Nephron (organoid): ENCODE measurements at regions not wholly inside any gene's neighbourhood (a gene's known extent, or its start where the extent isn't known, plus 50 kb on each side); places are given as distances from the start of the nearest gene placed in this dataset.

Source experiments
- H3K27ac Mint-ChIP-seq, 3 experiments: 2 replicates each; pipeline ENCODE4 v1.8.0; 2020; ENCODE audit warnings: mixed read lengths in 3 of 3, mild to moderate bottlenecking in 2 of 3, moderate library complexity in 1 of 3
- H3K27me3 Mint-ChIP-seq: 2 replicates; pipeline ENCODE4 v1.8.0; 2021; ENCODE audit warnings: low read depth, mild to moderate bottlenecking, moderate library complexity, mixed read lengths
- H3K36me3 Mint-ChIP-seq: 2 replicates; pipeline ENCODE4 v1.8.0; 2020; ENCODE audit warnings: low read depth, mixed read lengths
- H3K4me1 Mint-ChIP-seq: 2 replicates; pipeline ENCODE4 v1.8.0; 2020; ENCODE audit warnings: mixed read lengths
- H3K4me3 Mint-ChIP-seq, 3 experiments: 2 replicates each; pipeline ENCODE4 v1.8.0; 2020; ENCODE audit warnings: mild to moderate bottlenecking in 3 of 3, mixed read lengths in 3 of 3, moderate library complexity in 2 of 3
- H3K9me3 Mint-ChIP-seq: 2 replicates; pipeline ENCODE4 v1.8.0; 2020; ENCODE audit warnings: mixed read lengths
- TF ChIP-seq, protein P1 (sequence below), 3 experiments: fragments of 200-600 bp; sonication (generic); IDR thresholded peaks; one replicate each; pipeline ENCODE4 v1.5.0; 2021; ENCODE audit warnings: antibody characterized with exemption in 3 of 3; ENCODE audit not compliant: unreplicated experiment in 3 of 3

DNA sequence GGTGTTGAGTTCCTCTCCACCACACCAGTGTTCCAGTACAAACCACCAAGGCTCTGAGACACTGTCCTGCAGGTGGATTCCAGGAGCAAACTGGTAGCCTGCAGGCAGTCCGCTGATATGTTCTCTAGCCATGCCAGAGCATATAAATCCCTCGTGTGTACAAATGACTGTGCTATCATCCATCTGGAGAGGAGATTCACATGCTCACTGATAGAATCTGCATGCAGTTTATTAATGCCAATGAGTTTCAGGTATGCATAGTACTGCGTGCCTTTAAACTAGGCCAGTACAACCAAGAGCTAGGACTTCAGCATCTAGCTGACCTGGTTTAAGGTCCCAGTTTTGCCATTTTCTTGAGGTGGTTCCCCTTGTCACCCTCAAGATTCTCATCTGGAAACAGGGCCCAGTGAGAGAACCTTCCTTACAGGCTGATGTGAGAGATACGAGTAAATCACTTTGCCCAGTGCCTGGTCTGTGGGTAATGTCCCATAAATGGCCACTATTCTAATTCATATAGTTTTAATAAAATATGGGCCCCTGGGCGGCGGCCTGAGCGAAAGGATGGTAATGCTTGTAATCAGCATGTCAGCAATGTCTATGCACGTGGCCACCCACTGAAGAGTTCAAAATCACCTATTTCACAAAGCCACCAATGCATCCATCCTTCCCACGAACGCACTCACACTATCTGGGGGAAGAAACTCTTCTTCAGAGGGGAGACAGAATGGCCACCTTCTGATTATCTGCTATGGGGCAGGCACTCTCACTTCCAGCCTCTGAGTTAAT is 268.0 kb upstream of the ZMIZ1 start:
- Mint-ChIP-seq H3K27ac (peak overlapping the region in 2 of 3 experiments; percentile 89 to 97), H3K36me3 (no peaks in the 10 kb centered on the region)

DNA sequence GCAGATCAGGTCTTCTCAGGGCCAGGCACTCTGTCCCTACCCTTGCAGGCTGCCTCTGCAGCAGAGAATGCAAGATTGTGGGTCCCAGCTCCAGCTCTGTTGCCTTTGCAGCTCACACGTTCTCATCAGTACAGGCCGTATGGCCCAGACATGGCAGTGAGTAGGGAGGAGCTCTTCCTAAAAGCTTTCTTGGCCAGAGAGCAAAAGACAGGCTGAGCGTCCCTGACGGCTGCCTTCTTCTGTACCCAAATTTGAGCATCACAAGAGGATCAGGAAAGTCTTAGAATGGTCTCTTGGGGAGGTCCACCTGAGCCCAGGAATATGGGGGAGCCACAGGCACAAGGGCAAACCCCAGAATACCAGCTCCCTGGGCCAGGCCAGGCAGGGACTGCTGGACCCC is 266.3 kb upstream of the ZMIZ1 start:
- peaks cover 60% of the 10 kb centered on the region for H3K4me1 Mint-ChIP-seq
- peaks cover 17% of the 10 kb centered on the region for H3K27me3 Mint-ChIP-seq

More for the DNA sequence above, 268.0 kb upstream of the ZMIZ1 start:
- no peak overlapping the region for H3K4me3 Mint-ChIP-seq
- H3K27me3 Mint-ChIP-seq: peaks cover 17% of the 10 kb centered on the region
- no peaks in the 10 kb centered on the region for H3K9me3 Mint-ChIP-seq
- TF ChIP-seq, protein P1, sequence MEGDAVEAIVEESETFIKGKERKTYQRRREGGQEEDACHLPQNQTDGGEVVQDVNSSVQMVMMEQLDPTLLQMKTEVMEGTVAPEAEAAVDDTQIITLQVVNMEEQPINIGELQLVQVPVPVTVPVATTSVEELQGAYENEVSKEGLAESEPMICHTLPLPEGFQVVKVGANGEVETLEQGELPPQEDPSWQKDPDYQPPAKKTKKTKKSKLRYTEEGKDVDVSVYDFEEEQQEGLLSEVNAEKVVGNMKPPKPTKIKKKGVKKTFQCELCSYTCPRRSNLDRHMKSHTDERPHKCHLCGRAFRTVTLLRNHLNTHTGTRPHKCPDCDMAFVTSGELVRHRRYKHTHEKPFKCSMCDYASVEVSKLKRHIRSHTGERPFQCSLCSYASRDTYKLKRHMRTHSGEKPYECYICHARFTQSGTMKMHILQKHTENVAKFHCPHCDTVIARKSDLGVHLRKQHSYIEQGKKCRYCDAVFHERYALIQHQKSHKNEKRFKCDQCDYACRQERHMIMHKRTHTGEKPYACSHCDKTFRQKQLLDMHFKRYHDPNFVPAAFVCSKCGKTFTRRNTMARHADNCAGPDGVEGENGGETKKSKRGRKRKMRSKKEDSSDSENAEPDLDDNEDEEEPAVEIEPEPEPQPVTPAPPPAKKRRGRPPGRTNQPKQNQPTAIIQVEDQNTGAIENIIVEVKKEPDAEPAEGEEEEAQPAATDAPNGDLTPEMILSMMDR (IDR thresholded peaks at IDR 0.05; ENCODE audit: unreplicated experiment in 3 of 3): no peak
- H3K4me1 Mint-ChIP-seq: peaks cover 43% of the 10 kb centered on the region

DNA sequence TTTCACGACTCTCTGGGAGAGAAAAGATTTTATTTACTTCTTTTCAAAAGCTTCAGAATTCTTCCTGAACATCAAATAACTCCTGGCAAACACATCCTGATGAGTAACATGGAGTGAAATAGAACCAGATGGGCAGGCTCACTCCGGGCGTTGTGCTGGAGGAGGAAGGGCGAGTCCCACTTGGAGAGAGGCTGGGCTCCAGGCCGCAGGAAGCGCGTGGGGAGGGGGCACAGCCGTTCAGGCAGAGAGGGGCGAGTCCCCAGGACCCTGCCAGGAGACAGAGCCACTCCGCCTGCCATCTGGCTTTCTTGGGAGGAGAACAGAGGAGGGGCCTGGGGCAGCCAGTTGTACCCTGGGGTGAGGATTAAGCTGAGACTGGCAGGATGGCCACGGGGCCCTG is 265.9 kb upstream of the ZMIZ1 start:
- Mint-ChIP-seq H3K27ac (peak overlapping the region; percentile 90 to 99 (median 97)), H3K9me3 (no peaks in the 10 kb centered on the region), H3K4me3 (peak overlapping the region in 1 of 3 experiments; percentile 52), H3K4me1 (peaks cover 65% of the 10 kb centered on the region), H3K36me3 (no peaks in the 10 kb centered on the region), H3K27me3 (peaks cover 17% of the 10 kb centered on the region)
- TF ChIP-seq, protein P1 (IDR thresholded peaks at IDR 0.05; ENCODE audit: unreplicated experiment in 3 of 3): no peak

More for the DNA sequence above, 266.3 kb upstream of the ZMIZ1 start:
- Mint-ChIP-seq H3K36me3 (no peaks in the 10 kb centered on the region), H3K4me3 (no peak overlapping the region), H3K9me3 (no peaks in the 10 kb centered on the region), H3K27ac (peak overlapping the region; percentile 90 to 99 (median 97))
- TF ChIP-seq, protein P1 (IDR thresholded peaks at IDR 0.05; ENCODE audit: unreplicated experiment in 3 of 3): no peak

DNA sequence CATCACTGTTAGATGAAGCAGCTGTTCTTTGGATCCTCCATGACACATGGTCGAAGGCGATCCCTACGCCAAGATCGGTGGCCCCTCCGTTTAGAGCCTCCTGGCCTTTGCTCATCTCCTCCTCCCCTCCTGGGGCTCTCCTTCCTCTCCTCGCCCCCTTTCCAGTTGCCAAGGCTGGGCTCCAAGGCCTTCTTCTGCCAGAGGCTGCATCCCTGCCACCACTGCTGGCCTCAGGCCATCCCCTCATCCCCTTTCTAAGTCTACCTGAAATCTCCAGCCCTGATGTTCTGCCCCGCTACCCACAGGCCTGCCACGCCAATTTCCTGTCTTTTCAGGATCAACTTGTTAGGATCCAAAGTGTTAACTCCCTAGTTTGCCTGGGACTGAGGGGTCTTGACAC is 265.1 kb upstream of the ZMIZ1 start:
- Mint-ChIP-seq H3K4me1 (peaks cover 71% of the 10 kb centered on the region), H3K27ac (peak overlapping the region; percentile 97 to 99 (median 97)), H3K9me3 (no peaks in the 10 kb centered on the region), H3K27me3 (peaks cover 17% of the 10 kb centered on the region), H3K36me3 (no peaks in the 10 kb centered on the region), H3K4me3 (no peak overlapping the region)
- TF ChIP-seq, protein P1 (IDR thresholded peaks at IDR 0.05; ENCODE audit: unreplicated experiment in 3 of 3): no peak

DNA sequence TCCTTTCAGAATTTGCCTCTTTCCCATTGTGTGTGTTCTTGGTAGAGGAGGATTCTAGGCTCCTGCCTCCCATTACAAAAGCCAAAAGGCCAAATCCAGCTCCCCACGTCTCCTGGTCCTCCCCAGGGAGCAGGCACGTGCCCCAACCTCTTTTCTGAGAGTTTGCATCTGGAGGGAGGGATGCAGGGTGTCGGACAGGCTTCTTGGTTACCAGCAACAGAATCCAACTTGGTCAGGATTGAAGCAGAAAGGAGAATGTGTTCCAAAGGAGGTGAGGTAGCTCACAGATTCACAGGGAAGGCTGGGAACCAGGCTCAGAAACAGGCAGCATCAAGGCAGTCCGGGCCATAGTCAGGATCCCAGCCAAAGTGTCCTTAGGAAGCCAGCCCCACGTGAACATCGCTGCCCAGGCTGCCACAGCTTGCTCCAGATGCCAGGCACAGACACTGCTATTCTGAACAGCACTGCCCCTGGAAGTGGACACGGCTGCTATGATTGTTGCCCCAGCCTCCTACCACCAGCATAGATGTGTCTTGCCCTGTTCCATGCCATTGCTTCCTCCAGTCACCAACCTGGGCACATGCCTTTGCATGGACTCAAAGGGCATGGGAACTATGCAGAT is 264.2 kb upstream of the ZMIZ1 start:
- H3K27ac Mint-ChIP-seq: peak overlapping the region; percentile 97 to 99 (median 97)
- no peak overlapping the region for H3K4me3 Mint-ChIP-seq
- no peaks in the 10 kb centered on the region for H3K36me3 Mint-ChIP-seq
- peaks cover 17% of the 10 kb centered on the region for H3K27me3 Mint-ChIP-seq
- H3K4me1 Mint-ChIP-seq: peaks cover 71% of the 10 kb centered on the region
- TF ChIP-seq, protein P1 (IDR thresholded peaks at IDR 0.05; ENCODE audit: unreplicated experiment in 3 of 3): no peak
- no peaks in the 10 kb centered on the region for H3K9me3 Mint-ChIP-seq
